Astrocyte of the spinal cord (primary cell): ENCODE measurements at regions not wholly inside any gene's neighbourhood (a gene's known extent, or its start where the extent isn't known, plus 50 kb on each side); places are given as distances from the start of the nearest gene placed in this dataset.

ENCODE experiments used
- DNase-seq: peaks from one replicate; pipeline ENCODE4 v3.0.0; 2011; ENCODE audit warnings: low read depth, low spot score
- H3K4me3 ChIP-seq: 2 replicates; pipeline ENCODE4 v1.5.1; 2011; ENCODE audit warnings: low read depth, mild to moderate bottlenecking, low read length, moderate library complexity
- in situ Hi-C: cut with HindIII; loops from 2 replicates; pipeline ENCODE4 v1.10.0; 2017; ENCODE audit warnings: low sequenced_read_pairs
- TF ChIP-seq, protein P1 (sequence below): IDR thresholded peaks from 2 replicates; pipeline ENCODE4 v1.5.1; 2012; ENCODE audit warnings: low read depth, mild to moderate bottlenecking, low read length, inconsistent platforms

DNA sequence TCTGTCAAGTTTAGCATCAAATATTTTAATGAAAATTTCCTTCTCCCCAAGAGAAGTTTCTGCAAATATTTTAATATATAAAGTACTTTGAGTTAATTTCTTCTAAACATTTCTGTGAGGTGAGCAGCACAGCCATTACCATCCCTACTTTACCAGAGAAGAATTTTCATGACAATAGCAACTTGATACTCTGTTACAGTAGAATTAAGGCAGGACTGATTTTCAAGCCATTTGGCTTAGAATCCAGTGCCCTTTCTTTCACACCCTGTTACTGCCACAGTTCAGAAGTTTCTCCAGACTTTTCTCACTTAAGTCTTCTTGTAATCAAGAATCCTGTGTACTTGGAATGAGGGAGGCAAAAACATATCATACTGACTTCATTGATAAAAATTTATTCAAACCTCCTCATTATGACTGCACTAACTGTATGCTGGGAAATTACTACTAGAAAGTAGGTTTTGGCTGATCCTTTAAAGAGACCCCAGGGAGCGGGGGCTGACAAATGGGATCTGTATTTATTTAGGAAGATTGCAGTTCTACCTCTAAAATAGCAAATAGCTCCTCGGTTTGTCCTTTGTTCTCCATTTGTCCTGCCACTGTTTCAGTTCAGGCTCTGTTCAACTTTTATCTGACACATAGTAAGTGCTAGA lies 557.0 kb upstream of the SGO1 start:
- in situ Hi-C loops = no loop called here

DNA sequence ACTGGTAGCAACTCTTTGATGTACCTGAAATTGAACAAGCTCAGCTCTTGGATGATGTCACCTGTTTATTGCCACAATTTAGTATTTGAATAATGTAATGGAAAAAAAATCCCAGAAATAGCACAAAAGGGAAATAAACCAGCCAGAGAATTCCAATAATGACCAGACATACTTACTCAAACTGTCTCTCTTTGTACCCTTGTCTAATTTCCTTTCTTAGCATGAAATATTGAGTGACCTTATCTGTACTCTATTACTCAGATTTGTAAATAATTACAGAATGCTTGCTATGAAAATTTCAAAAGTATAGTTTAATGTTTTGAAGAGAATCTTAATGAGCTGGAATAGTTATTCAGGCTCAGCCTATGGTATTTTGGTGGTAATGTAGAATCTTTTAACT lies 555.4 kb upstream of the SGO1 start:
- H3K4me3 ChIP-seq = no peak overlapping the region
- TF ChIP-seq, protein P1, sequence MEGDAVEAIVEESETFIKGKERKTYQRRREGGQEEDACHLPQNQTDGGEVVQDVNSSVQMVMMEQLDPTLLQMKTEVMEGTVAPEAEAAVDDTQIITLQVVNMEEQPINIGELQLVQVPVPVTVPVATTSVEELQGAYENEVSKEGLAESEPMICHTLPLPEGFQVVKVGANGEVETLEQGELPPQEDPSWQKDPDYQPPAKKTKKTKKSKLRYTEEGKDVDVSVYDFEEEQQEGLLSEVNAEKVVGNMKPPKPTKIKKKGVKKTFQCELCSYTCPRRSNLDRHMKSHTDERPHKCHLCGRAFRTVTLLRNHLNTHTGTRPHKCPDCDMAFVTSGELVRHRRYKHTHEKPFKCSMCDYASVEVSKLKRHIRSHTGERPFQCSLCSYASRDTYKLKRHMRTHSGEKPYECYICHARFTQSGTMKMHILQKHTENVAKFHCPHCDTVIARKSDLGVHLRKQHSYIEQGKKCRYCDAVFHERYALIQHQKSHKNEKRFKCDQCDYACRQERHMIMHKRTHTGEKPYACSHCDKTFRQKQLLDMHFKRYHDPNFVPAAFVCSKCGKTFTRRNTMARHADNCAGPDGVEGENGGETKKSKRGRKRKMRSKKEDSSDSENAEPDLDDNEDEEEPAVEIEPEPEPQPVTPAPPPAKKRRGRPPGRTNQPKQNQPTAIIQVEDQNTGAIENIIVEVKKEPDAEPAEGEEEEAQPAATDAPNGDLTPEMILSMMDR = no peak
- in situ Hi-C loops = no loop called here
- no peak for DNase-seq

More for the DNA sequence above, 557.0 kb upstream of the SGO1 start:
- H3K4me3 ChIP-seq = no peak overlapping the region
- TF ChIP-seq, protein P1 = no peak
- DNase-seq = no peak

DNA sequence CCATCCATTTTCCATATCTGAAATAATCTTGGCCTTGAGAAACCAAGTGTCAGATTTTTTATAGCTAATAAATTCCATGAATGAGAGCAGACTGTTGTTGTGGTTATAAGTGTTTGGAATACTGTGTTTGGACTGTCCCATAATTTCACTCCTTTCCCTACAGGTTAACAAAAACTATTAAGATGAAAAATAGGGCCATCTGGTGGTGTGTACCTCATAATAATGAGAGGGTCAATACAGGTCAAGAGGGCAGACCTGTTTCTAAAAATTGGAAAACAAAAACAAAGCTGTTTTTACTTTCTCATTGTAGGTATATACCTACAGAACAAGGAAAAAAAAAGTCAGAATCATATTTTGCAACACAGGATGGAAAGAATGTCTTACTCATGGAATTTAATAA lies 553.8 kb upstream of the SGO1 start:
- no peak overlapping the region for H3K4me3 ChIP-seq
- DNase-seq = no peak
- TF ChIP-seq, protein P1 = no peak
- in situ Hi-C loops = no loop called here

DNA sequence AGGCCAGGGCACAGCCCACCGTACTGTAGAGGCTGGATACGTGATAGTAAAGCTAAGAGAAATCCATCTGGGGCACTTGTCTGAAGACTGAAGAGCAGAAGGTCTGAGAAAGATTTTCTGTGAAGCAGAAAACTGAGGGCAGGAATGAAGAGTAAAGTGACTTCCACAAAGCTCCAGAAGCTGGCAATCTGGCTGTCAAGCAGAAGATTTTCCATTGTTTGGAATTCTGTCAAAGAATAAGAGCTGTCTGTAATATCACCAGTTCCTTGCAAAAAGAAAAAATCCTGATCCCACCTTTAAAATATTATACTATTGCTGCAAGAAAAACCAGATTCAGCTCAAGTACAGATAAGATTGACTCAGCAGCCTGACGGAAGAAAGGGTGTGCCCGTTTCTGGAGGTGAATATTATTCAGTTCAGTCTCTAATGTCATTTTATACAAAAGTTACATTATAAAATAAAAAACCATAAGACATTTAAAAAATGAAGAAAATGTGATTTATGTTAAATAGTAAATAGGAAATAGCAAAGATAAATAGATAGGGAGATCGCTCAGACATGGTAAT lies 550.4 kb upstream of the SGO1 start:
- TF ChIP-seq, protein P1 = no peak
- no peak for DNase-seq
- H3K4me3 ChIP-seq = no peak overlapping the region
- in situ Hi-C loops = no loop called here

DNA sequence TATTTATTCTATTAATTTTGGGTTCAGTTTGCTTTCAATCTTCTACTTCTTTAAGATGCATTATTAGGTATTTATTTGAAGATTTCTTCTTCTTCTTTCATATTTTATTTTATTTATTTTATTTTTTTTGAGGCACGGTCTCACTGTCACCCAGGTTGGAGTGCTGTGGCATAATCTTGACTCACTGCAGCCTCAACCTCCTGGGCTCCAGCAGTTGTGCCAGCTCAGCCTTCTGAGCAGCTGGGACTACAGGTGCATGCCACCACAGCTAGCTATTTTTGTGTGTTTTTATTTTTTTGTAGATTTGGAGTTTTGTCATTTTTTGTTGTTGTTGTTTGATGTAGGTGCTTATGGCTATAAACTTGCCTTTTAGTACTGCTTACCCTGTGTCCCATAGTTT lies 543.2 kb upstream of the SGO1 start:
- in situ Hi-C loops = no loop called here
- DNase-seq = no peak
- no peak overlapping the region for H3K4me3 ChIP-seq
- TF ChIP-seq, protein P1 = no peak

DNA sequence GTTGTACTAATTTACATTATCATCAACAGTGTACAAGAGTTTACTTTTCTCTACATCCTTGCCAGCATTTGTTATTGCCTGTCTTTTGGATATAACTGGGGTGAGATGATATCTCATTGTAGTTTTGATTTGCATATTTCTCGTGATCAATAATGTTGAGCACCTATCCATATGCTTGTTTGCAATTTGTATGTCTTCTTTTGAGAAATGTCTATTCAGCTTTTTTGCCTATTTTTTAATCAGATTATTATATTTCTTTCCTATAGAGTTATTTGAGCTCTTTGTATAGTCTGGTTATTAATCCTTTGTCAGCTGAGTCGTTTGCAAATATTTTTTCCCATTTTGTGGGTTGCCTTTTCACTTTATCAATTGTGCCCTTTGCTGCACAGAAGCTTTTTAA lies 540.8 kb upstream of the SGO1 start:
- in situ Hi-C loops = no loop called here

More for the DNA sequence above, 540.8 kb upstream of the SGO1 start:
- DNase-seq = no peak
- H3K4me3 ChIP-seq = no peak overlapping the region
- TF ChIP-seq, protein P1 = no peak
